ENCODE measurements at regions not wholly inside any gene's neighbourhood (a gene's known extent, or its start where the extent isn't known, plus 50 kb on each side); places are given as distances from the start of the nearest gene placed in this dataset.

GRCh38 chr18:64253873-64254272 is 105.0 kb upstream of the LINC00305 start:
- H3K9me3 Mint-ChIP-seq = peaks cover 2 to 20% (median 10%) of the 10 kb centered on the region in 6 donors
- no peak overlapping the region for H3K27ac Mint-ChIP-seq
- H3K27me3 Mint-ChIP-seq (ENCODE audit: low read depth in 3 of 3) = no peaks in the 10 kb centered on the region
- H3K4me3 Mint-ChIP-seq = no peak overlapping the region
- H3K4me1 Mint-ChIP-seq = no peaks in the 10 kb centered on the region
- no peak for DNase-seq
- H3K36me3 Mint-ChIP-seq = peaks cover 0 to 7% (median 0%) of the 10 kb centered on the region in 3 donors

DNA sequence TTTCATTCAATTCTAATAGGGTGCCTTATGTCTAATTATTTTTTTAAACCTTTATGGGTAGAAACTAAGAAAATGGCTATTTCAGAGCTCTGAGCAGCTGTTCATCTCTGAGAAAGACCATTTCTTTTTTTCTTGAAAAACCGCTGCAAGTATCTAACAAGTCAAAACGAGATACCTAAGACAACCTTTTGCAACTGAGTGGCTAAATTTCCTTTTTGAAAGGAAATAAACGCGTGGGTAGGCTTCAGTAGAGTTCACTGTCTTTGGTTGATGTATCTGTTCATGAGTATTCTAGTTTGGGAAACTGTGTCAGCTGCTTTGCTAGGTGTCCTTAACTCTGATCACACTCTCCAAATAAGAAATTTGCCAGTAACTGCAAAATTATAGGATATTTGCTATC is 104.3 kb upstream of the LINC00305 start:
- DNase-seq = no peak
- peaks cover 0 to 4% (median 0%) of the 10 kb centered on the region in 3 donors for H3K36me3 Mint-ChIP-seq
- H3K4me3 Mint-ChIP-seq = no peak overlapping the region
- H3K9me3 Mint-ChIP-seq = peaks cover 2 to 20% (median 10%) of the 10 kb centered on the region in 6 donors
- H3K27me3 Mint-ChIP-seq (ENCODE audit: low read depth in 3 of 3) = no peaks in the 10 kb centered on the region
- H3K4me1 Mint-ChIP-seq = no peaks in the 10 kb centered on the region
- H3K27ac Mint-ChIP-seq = no peak overlapping the region

DNA sequence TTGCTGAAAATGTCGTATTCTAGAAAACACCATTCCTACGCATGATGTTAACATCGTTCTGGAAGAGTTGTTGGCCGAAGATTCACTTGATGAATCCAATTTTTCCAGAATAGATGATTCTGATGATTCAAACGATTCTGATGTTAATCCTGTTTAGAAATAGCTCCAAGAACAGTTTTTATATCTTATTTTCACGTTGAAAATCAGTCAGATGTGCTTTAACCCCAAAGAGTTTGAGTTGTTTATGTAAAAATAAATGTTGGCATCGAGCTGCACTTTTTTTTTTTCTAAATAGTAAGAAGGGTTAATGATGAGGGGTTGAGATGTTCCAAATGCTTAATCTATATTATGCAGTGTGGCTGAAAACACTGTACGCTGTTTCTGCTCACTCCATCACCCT is 99.9 kb upstream of the LINC00305 start:
- peaks cover 2 to 8% (median 4%) of the 10 kb centered on the region in 6 donors for H3K9me3 Mint-ChIP-seq
- peaks cover 0 to 4% (median 0%) of the 10 kb centered on the region in 3 donors for H3K36me3 Mint-ChIP-seq
- no peak overlapping the region for H3K4me3 Mint-ChIP-seq
- no peak for DNase-seq
- no peaks in the 10 kb centered on the region for H3K4me1 Mint-ChIP-seq
- no peaks in the 10 kb centered on the region for H3K27me3 Mint-ChIP-seq (ENCODE audit: low read depth in 3 of 3)
- H3K27ac Mint-ChIP-seq = no peak overlapping the region

GRCh38 chr18:64245126-64245861 is 96.4 kb upstream of the LINC00305 start:
- Mint-ChIP-seq H3K9me3 (peaks cover 0 to 7% (median 3%) of the 10 kb centered on the region in 6 donors), H3K27me3 (ENCODE audit: low read depth in 3 of 3) (peaks cover 0 to 1% (median 0%) of the 10 kb centered on the region in 3 donors), H3K36me3 (peaks cover 0 to 4% (median 0%) of the 10 kb centered on the region in 3 donors), H3K4me3 (no peak overlapping the region), H3K4me1 (no peaks in the 10 kb centered on the region), H3K27ac (no peak overlapping the region)
- DNase-seq = no peak

- H3K4me1 Mint-ChIP-seq = no peaks in the 10 kb centered on the region
- H3K9me3 Mint-ChIP-seq = peaks cover 0 to 6% (median 3%) of the 10 kb centered on the region in 6 donors
- peaks cover 0 to 1% (median 0%) of the 10 kb centered on the region in 3 donors for H3K27me3 Mint-ChIP-seq (ENCODE audit: low read depth in 3 of 3)
- H3K36me3 Mint-ChIP-seq = peaks cover 0 to 4% (median 0%) of the 10 kb centered on the region in 3 donors
- DNase-seq = no peak
- H3K4me3 Mint-ChIP-seq = no peak overlapping the region
- no peak overlapping the region for H3K27ac Mint-ChIP-seq
These were observed 95.7 kb upstream of the LINC00305 start for GRCh38 chr18:64244571-64244970.

GRCh38 chr18:64240316-64240715 is 91.4 kb upstream of the LINC00305 start:
- H3K4me3 Mint-ChIP-seq = no peak overlapping the region
- DNase-seq = no peak
- no peaks in the 10 kb centered on the region for H3K4me1 Mint-ChIP-seq
- H3K27me3 Mint-ChIP-seq (ENCODE audit: low read depth in 3 of 3) = peaks cover 0 to 2% (median 1%) of the 10 kb centered on the region in 3 donors
- H3K9me3 Mint-ChIP-seq = peaks cover 0 to 14% (median 5%) of the 10 kb centered on the region in 6 donors
- H3K27ac Mint-ChIP-seq = no peak overlapping the region
- H3K36me3 Mint-ChIP-seq = no peaks in the 10 kb centered on the region

- Mint-ChIP-seq H3K27me3 (ENCODE audit: low read depth in 3 of 3) (peaks cover 0 to 2% (median 1%) of the 10 kb centered on the region in 3 donors), H3K36me3 (no peaks in the 10 kb centered on the region), H3K27ac (no peak overlapping the region), H3K9me3 (peaks cover 2 to 14% (median 9%) of the 10 kb centered on the region in 6 donors), H3K4me3 (no peak overlapping the region), H3K4me1 (no peaks in the 10 kb centered on the region)
- DNase-seq = no peak
These were observed 89.2 kb upstream of the LINC00305 start for GRCh38 chr18:64238076-64238475.

- H3K36me3 Mint-ChIP-seq = peaks cover 0 to 3% (median 0%) of the 10 kb centered on the region in 3 donors
These were observed 85.4 kb upstream of the LINC00305 start for GRCh38 chr18:64234321-64234720.

GRCh38 chr18:64233851-64234250 is 85.0 kb upstream of the LINC00305 start:
- H3K4me3 Mint-ChIP-seq = no peak overlapping the region
- H3K36me3 Mint-ChIP-seq = peaks cover 0 to 3% (median 0%) of the 10 kb centered on the region in 3 donors
- H3K4me1 Mint-ChIP-seq = no peaks in the 10 kb centered on the region
- peaks cover 2 to 27% (median 14%) of the 10 kb centered on the region in 6 donors for H3K9me3 Mint-ChIP-seq
- no peak overlapping the region for H3K27ac Mint-ChIP-seq
- H3K27me3 Mint-ChIP-seq (ENCODE audit: low read depth in 3 of 3) = peaks cover 0 to 2% (median 0%) of the 10 kb centered on the region in 3 donors
- no peak for DNase-seq

More at GRCh38 chr18:64234321-64234720, 85.4 kb upstream of the LINC00305 start:
- no peak for DNase-seq
- Mint-ChIP-seq H3K27me3 (ENCODE audit: low read depth in 3 of 3) (peaks cover 0 to 2% (median 0%) of the 10 kb centered on the region in 3 donors), H3K4me1 (no peaks in the 10 kb centered on the region), H3K27ac (no peak overlapping the region), H3K4me3 (no peak overlapping the region), H3K9me3 (peaks cover 2 to 27% (median 14%) of the 10 kb centered on the region in 6 donors)

GRCh38 chr18:64220941-64221340 is 72.1 kb upstream of the LINC00305 start:
- no peak overlapping the region for H3K27ac Mint-ChIP-seq
- DNase-seq = no peak
- no peaks in the 10 kb centered on the region for H3K4me1 Mint-ChIP-seq
- no peaks in the 10 kb centered on the region for H3K27me3 Mint-ChIP-seq (ENCODE audit: low read depth in 3 of 3)
- H3K9me3 Mint-ChIP-seq = peaks cover 0 to 7% (median under 1%) of the 10 kb centered on the region in 6 donors
- H3K36me3 Mint-ChIP-seq = no peaks in the 10 kb centered on the region
- no peak overlapping the region for H3K4me3 Mint-ChIP-seq

DNA sequence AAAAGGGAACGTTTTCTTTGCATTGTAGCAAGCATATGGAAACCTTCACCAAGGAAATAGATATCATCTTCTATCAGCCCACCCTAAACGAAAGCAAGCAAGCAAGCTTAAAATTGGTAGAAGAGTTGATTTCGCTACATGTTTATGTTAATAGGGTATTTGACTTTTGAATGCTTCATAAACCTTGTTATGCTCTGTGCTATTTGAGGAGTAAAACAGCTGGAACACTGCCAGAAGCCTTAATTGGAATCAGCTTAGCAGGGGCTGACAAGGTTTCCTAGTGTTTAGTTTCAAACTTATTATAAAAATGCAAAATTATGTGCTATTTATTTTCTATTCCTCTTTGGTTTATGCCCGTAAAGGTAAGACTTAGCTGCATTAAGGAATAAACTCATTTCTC is 70.6 kb upstream of the LINC00305 start:
- DNase-seq = no peak
- Mint-ChIP-seq H3K4me1 (no peaks in the 10 kb centered on the region), H3K36me3 (no peaks in the 10 kb centered on the region), H3K9me3 (peaks cover 2 to 10% (median 3%) of the 10 kb centered on the region in 6 donors), H3K27me3 (ENCODE audit: low read depth in 3 of 3) (peaks cover 0 to 2% (median 0%) of the 10 kb centered on the region in 3 donors), H3K27ac (no peak overlapping the region), H3K4me3 (no peak overlapping the region)

- Mint-ChIP-seq H3K9me3 (peaks cover 0 to 9% (median 3%) of the 10 kb centered on the region in 6 donors), H3K4me3 (no peak overlapping the region)
These were observed 61.6 kb upstream of the LINC00305 start for GRCh38 chr18:64210401-64210949.

GRCh38 chr18:64208516-64208915 is 59.6 kb upstream of the LINC00305 start:
- Mint-ChIP-seq H3K27ac (no peak overlapping the region), H3K27me3 (ENCODE audit: low read depth in 3 of 3) (peaks cover 0 to 2% (median 0%) of the 10 kb centered on the region in 3 donors), H3K4me3 (no peak overlapping the region)

More at GRCh38 chr18:64210401-64210949, 61.6 kb upstream of the LINC00305 start:
- DNase-seq = no peak
- Mint-ChIP-seq H3K27me3 (ENCODE audit: low read depth in 3 of 3) (peaks cover 0 to 2% (median 1%) of the 10 kb centered on the region in 3 donors), H3K4me1 (peaks cover 9 to 12% of the 10 kb centered on the region in 2 donors), H3K27ac (no peak overlapping the region), H3K36me3 (no peaks in the 10 kb centered on the region)

GRCh38 chr18:64207820-64208219 is 58.9 kb upstream of the LINC00305 start:
- Mint-ChIP-seq H3K36me3 (no peaks in the 10 kb centered on the region), H3K4me3 (peak overlapping the region in 3 of 5 donors; percentile 9 to 35 (median 27)), H3K27ac (peak overlapping the region in 1 of 6 donors; percentile 17), H3K9me3 (peaks cover 0 to 4% (median under 1%) of the 10 kb centered on the region in 6 donors), H3K27me3 (ENCODE audit: low read depth in 3 of 3) (peaks cover 0 to 2% (median 0%) of the 10 kb centered on the region in 3 donors), H3K4me1 (peaks cover 9 to 12% of the 10 kb centered on the region in 2 donors)
- DNase-seq = no peak

More at GRCh38 chr18:64208516-64208915, 59.6 kb upstream of the LINC00305 start:
- H3K9me3 Mint-ChIP-seq = peaks cover 0 to 4% (median under 1%) of the 10 kb centered on the region in 6 donors
- no peaks in the 10 kb centered on the region for H3K36me3 Mint-ChIP-seq
- no peak for DNase-seq
- H3K4me1 Mint-ChIP-seq = peaks cover 9 to 12% of the 10 kb centered on the region in 2 donors
